SK-N-SH (cell line): ENCODE measurements at regions not wholly inside any gene's neighbourhood (a gene's known extent, or its start where the extent isn't known, plus 50 kb on each side); places are given as distances from the start of the nearest gene placed in this dataset.

ENCODE experiments used
- CTCF ChIA-PET: fragments of 300-600, 350-600 bp; formaldehyde crosslinking; extraction: SDS; loops from one replicate; lab custom pipeline; 2021; lab: Yijun Ruan, JAX
- POLR2A ChIA-PET: fragments of 350-600 bp; sonication (Branson Sonifier 250); formaldehyde crosslinking; extraction: SDS; loops from one replicate; lab custom pipeline; 2020; ENCODE audit warnings: antibody characterized with exemption, inconsistent platforms; lab: Yijun Ruan, JAX
- DNase-seq: peaks from one replicate; pipeline ENCODE4 v3.0.0; 2012
- H2AFZ ChIP-seq: fragments of 200-600 bp; sonication (generic); 2 replicates; pipeline ENCODE4 v1.8.1; 2016; ENCODE audit warnings: antibody characterized with exemption, mild to moderate bottlenecking, low read depth
- H3F3A ChIP-seq: fragments of 200-600 bp; sonication (generic); replicated peaks from 2 replicates; pipeline ENCODE3; 2016; ENCODE audit warnings: antibody characterized with exemption, mild to moderate bottlenecking; ENCODE audit not compliant: insufficient read depth
- H3K27ac ChIP-seq, 2 experiments: fragments of 200-500 bp in 1 of 2; fragments of 200-600 bp in 1 of 2; sonication (Bioruptor generic) in 1 of 2; sonication (generic), shearing (Covaris generic) in 1 of 2; 2 replicates each; pipeline versions ENCODE4 v1.5.1 to v1.6.1; 2014 to 2016; ENCODE audit warnings: low read depth in 2 of 2, inconsistent platforms in 1 of 2, low read length in 1 of 2, mild to moderate bottlenecking in 1 of 2, mixed read lengths in 1 of 2
- H3K27me3 ChIP-seq: fragments of 200-600 bp; sonication (generic), shearing (Covaris generic); 2 replicates; pipeline ENCODE4 v1.6.1; 2016; ENCODE audit warnings: mixed run types; ENCODE audit not compliant: insufficient read depth
- H3K36me3 ChIP-seq, 2 experiments: fragments of 200-500 bp in 1 of 2; fragments of 200-600 bp in 1 of 2; sonication (Bioruptor generic) in 1 of 2; sonication (generic) in 1 of 2; replicated peaks in 1 of 2; 2 replicates each; pipeline versions ENCODE3 to v1.5.1; 2014 to 2016; ENCODE audit warnings: low read length in 1 of 2, mild to moderate bottlenecking in 1 of 2; ENCODE audit not compliant: insufficient read depth in 2 of 2, control insufficient read depth in 1 of 2
- H3K4me1 ChIP-seq, 2 experiments: fragments of 200-500 bp in 1 of 2; fragments of 200-600 bp in 1 of 2; sonication (Bioruptor generic) in 1 of 2; sonication (generic), shearing (Covaris generic) in 1 of 2; 2 replicates each; pipeline versions ENCODE4 v1.5.1 to v1.6.1; 2014 to 2016; ENCODE audit warnings: low read depth in 1 of 2, low read length in 1 of 2, mixed run types in 1 of 2; ENCODE audit not compliant: insufficient read depth in 2 of 2, control insufficient read depth in 1 of 2
- H3K4me2 ChIP-seq: fragments of 200-600 bp; sonication (generic), shearing (Covaris generic); 2 replicates; pipeline ENCODE4 v1.6.1; 2017; ENCODE audit warnings: mixed run types
- H3K4me3 ChIP-seq, 2 experiments: fragments of 200-500 bp in 1 of 2; fragments of 200-600 bp in 1 of 2; sonication (Bioruptor generic) in 1 of 2; sonication (generic), shearing (Covaris generic) in 1 of 2; 2 replicates each; pipeline versions ENCODE4 v1.5.1 to v1.8.1; 2014 to 2016; ENCODE audit warnings: low read depth in 2 of 2, inconsistent platforms in 1 of 2, low read length in 1 of 2, mild to moderate bottlenecking in 1 of 2, mixed read lengths in 1 of 2, moderate library complexity in 1 of 2
- H3K79me2 ChIP-seq: fragments of 200-600 bp; sonication (generic); 2 replicates; pipeline ENCODE4 v1.8.1; 2017; ENCODE audit warnings: mild to moderate bottlenecking; ENCODE audit not compliant: insufficient read depth
- H3K9ac ChIP-seq: fragments of 200-600 bp; sonication (generic); 2 replicates; pipeline ENCODE4 v1.6.1; 2017; ENCODE audit warnings: mixed run types
- H3K9me2 ChIP-seq: fragments of 200-600 bp; sonication (generic); 2 replicates; pipeline ENCODE4 v1.6.1; 2017; ENCODE audit warnings: mixed run types
- H3K9me3 ChIP-seq: fragments of 200-600 bp; sonication (generic); 2 replicates; pipeline ENCODE4 v1.6.1; 2017; ENCODE audit warnings: mixed run types, mild to moderate bottlenecking, moderate library complexity
- H4K20me1 ChIP-seq: fragments of 200-600 bp; sonication (generic); 2 replicates; pipeline ENCODE4 v1.6.1; 2017; ENCODE audit warnings: mild to moderate bottlenecking, mixed run types; ENCODE audit not compliant: insufficient read depth
- ELF1 ChIP-seq: IDR thresholded peaks from 2 replicates; pipeline ENCODE4 v1.4.0; 2012
- EP300 ChIP-seq, 2 experiments: IDR thresholded peaks; 2 replicates each; pipeline versions ENCODE4 v1.4.0 to v1.6.1; 2012; ENCODE audit warnings: borderline replicate concordance in 1 of 2, low read depth in 1 of 2, low read length in 1 of 2
- FOXM1 ChIP-seq: IDR thresholded peaks from 2 replicates; pipeline ENCODE4 v1.4.0; 2012; ENCODE audit warnings: low read depth, mild to moderate bottlenecking
- GABPA ChIP-seq: IDR thresholded peaks from 2 replicates; pipeline ENCODE4 v1.4.0; 2012; ENCODE audit warnings: low read depth, mild to moderate bottlenecking
- MEF2A ChIP-seq: IDR thresholded peaks from 2 replicates; pipeline ENCODE4 v1.4.0; 2012; ENCODE audit warnings: low read depth, borderline replicate concordance
- NRF1 ChIP-seq: IDR thresholded peaks from 2 replicates; pipeline ENCODE4 v1.6.1; 2012; ENCODE audit warnings: low read depth, mild to moderate bottlenecking, low read length
- POLR2AphosphoS5 ChIP-seq: IDR thresholded peaks from 2 replicates; pipeline ENCODE4 v1.6.1; 2012; ENCODE audit warnings: low read depth, low read length
- RAD21 ChIP-seq: IDR thresholded peaks from 2 replicates; pipeline ENCODE4 v1.6.1; 2012; ENCODE audit warnings: mild to moderate bottlenecking, low read length
- RCOR1 ChIP-seq: fragments of 150-350 bp; IDR thresholded peaks from 2 replicates; pipeline ENCODE4 v1.6.1; 2017; ENCODE audit warnings: antibody characterized with exemption, low read length
- RFX5 ChIP-seq: IDR thresholded peaks from 2 replicates; pipeline ENCODE4 v1.6.1; 2012; ENCODE audit warnings: mild to moderate bottlenecking, improper control_type of control experiment, low read length
- TCF12 ChIP-seq: IDR thresholded peaks from 2 replicates; pipeline ENCODE4 v1.4.0; 2012
- YY1 ChIP-seq: IDR thresholded peaks from 2 replicates; pipeline ENCODE4 v1.4.0; 2012; ENCODE audit warnings: low read depth, mild to moderate bottlenecking
- WGBS: methylation state at CpG from one replicate; pipeline ENCODE4 v1.1.6; 2017; ENCODE audit warnings: low lambda C conversion rate; 5-methylcytosine and 5-hydroxymethylcytosine counted together
- TF ChIP-seq, protein P1 (sequence below): IDR thresholded peaks from 2 replicates; pipeline ENCODE4; 2012
- TF ChIP-seq, protein P2 (sequence below): IDR thresholded peaks from 2 replicates; pipeline ENCODE4 v1.4.0; 2012; ENCODE audit warnings: low read depth, borderline replicate concordance
- TF ChIP-seq, protein P3 (sequence below): IDR thresholded peaks from 2 replicates; pipeline ENCODE4 v1.4.0; 2012; ENCODE audit warnings: low read depth, borderline replicate concordance
- TF ChIP-seq, protein P4 (sequence below): IDR thresholded peaks from 2 replicates; pipeline ENCODE4 v1.6.1; 2012; ENCODE audit warnings: mild to moderate bottlenecking, low read depth, low read length, moderate library complexity
- TF ChIP-seq, protein P5 (sequence below): fragments of 150-350 bp; IDR thresholded peaks from 2 replicates; pipeline ENCODE4 v1.6.1; 2017; ENCODE audit warnings: antibody characterized with exemption, low read length, low read depth, borderline replicate concordance

DNA sequence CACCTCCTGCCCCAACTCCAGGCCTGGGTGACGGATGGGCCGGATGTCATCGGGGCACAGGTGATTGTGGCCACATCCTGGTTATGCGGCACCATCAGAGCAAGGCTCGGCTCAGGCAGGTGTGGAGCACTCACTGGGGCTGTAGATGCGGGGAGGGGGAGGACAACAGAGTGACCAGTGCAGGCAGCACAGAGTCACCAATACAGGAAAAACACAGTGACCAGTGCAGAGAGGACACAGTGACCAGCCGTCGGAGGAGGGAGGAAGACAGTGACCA is 209.1 kb downstream of the BRD1 start:
- Histone ChIP-seq H3K4me3 (no peak overlapping the region), H3K36me3 (no peaks in the 10 kb centered on the region), H4K20me1 (no peaks in the 10 kb centered on the region), H3K9ac (no peak overlapping the region), H3F3A (no peaks in the 10 kb centered on the region), H3K9me3 (no peaks in the 10 kb centered on the region), H3K9me2 (no peaks in the 10 kb centered on the region), H3K4me1 (peaks cover 0 to 4% of the 10 kb centered on the region in 2 experiments; a peak in 1 of 4 replicates), H3K27ac (no peak overlapping the region), H3K4me2 (no peak overlapping the region), H3K27me3 (no peaks in the 10 kb centered on the region; the same call in 1 of the 2 replicates), H3K79me2 (no peaks in the 10 kb centered on the region), H2AFZ (no peak overlapping the region)
- WGBS = 45% methylated on average over 7 of the region's 8 CpGs
- TF ChIP-seq TCF12 (no peak), POLR2AphosphoS5 (no peak), YY1 (no peak), GABPA (no peak), RFX5 (no peak), ELF1 (no peak), FOXM1 (no peak), NRF1 (no peak), RCOR1 (no peak), RAD21 (no peak), EP300 (IDR thresholded peaks at IDR 0.05; ENCODE audit: borderline replicate concordance in 1 of 2, low read depth in 1 of 2, low read length in 1 of 2) (no peak), MEF2A (no peak)
- TF ChIP-seq, protein P1, sequence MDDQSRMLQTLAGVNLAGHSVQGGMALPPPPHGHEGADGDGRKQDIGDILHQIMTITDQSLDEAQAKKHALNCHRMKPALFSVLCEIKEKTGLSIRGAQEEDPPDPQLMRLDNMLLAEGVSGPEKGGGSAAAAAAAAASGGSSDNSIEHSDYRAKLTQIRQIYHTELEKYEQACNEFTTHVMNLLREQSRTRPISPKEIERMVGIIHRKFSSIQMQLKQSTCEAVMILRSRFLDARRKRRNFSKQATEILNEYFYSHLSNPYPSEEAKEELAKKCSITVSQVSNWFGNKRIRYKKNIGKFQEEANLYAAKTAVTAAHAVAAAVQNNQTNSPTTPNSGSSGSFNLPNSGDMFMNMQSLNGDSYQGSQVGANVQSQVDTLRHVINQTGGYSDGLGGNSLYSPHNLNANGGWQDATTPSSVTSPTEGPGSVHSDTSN = no peak
- TF ChIP-seq, protein P2, sequence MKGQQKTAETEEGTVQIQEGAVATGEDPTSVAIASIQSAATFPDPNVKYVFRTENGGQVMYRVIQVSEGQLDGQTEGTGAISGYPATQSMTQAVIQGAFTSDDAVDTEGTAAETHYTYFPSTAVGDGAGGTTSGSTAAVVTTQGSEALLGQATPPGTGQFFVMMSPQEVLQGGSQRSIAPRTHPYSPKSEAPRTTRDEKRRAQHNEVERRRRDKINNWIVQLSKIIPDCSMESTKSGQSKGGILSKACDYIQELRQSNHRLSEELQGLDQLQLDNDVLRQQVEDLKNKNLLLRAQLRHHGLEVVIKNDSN = no peak
- TF ChIP-seq, protein P3, sequence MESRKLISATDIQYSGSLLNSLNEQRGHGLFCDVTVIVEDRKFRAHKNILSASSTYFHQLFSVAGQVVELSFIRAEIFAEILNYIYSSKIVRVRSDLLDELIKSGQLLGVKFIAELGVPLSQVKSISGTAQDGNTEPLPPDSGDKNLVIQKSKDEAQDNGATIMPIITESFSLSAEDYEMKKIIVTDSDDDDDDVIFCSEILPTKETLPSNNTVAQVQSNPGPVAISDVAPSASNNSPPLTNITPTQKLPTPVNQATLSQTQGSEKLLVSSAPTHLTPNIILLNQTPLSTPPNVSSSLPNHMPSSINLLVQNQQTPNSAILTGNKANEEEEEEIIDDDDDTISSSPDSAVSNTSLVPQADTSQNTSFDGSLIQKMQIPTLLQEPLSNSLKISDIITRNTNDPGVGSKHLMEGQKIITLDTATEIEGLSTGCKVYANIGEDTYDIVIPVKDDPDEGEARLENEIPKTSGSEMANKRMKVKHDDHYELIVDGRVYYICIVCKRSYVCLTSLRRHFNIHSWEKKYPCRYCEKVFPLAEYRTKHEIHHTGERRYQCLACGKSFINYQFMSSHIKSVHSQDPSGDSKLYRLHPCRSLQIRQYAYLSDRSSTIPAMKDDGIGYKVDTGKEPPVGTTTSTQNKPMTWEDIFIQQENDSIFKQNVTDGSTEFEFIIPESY = no peak
- TF ChIP-seq, protein P4, sequence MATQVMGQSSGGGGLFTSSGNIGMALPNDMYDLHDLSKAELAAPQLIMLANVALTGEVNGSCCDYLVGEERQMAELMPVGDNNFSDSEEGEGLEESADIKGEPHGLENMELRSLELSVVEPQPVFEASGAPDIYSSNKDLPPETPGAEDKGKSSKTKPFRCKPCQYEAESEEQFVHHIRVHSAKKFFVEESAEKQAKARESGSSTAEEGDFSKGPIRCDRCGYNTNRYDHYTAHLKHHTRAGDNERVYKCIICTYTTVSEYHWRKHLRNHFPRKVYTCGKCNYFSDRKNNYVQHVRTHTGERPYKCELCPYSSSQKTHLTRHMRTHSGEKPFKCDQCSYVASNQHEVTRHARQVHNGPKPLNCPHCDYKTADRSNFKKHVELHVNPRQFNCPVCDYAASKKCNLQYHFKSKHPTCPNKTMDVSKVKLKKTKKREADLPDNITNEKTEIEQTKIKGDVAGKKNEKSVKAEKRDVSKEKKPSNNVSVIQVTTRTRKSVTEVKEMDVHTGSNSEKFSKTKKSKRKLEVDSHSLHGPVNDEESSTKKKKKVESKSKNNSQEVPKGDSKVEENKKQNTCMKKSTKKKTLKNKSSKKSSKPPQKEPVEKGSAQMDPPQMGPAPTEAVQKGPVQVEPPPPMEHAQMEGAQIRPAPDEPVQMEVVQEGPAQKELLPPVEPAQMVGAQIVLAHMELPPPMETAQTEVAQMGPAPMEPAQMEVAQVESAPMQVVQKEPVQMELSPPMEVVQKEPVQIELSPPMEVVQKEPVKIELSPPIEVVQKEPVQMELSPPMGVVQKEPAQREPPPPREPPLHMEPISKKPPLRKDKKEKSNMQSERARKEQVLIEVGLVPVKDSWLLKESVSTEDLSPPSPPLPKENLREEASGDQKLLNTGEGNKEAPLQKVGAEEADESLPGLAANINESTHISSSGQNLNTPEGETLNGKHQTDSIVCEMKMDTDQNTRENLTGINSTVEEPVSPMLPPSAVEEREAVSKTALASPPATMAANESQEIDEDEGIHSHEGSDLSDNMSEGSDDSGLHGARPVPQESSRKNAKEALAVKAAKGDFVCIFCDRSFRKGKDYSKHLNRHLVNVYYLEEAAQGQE = no peak
- TF ChIP-seq, protein P5, sequence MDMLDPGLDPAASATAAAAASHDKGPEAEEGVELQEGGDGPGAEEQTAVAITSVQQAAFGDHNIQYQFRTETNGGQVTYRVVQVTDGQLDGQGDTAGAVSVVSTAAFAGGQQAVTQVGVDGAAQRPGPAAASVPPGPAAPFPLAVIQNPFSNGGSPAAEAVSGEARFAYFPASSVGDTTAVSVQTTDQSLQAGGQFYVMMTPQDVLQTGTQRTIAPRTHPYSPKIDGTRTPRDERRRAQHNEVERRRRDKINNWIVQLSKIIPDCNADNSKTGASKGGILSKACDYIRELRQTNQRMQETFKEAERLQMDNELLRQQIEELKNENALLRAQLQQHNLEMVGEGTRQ = no peak
- ChIA-PET CTCF (interaction anchor here (4.2 kb wide), 1 partner anchor 15 kb away, joined by 29 read pairs; no protein-coding TSS in a partner anchor), POLR2A (no interaction called here)
- DNase-seq = no peak
